HG03460 (cell line): ENCODE measurements at regions not wholly inside any gene's neighbourhood (a gene's known extent, or its start where the extent isn't known, plus 50 kb on each side); places are given as distances from the start of the nearest gene placed in this dataset.

Experiments
- ATAC-seq: cut with Tn5 transposase; IDR thresholded peaks from one replicate; pipeline ENCODE4 v1.9.1; 2021; ENCODE audit not compliant: unreplicated experiment

DNA sequence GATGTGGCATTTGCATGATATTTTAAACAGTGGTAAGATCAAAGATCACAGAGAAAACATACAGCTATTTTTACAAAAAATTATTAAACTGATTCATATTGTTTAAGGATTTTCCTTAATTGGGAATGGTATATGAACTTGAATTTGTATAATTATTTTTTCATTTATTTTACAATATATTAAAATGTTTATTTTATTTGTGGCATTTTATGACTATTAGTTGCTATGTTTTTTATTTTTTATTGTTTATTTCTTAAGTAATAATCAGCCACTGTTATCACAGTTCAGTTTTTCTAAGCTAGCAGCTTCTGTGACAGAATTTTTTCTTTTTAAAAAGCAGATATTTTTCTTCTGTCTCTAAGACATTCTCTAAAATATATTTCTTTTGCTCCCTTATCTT, 387.0 kb upstream of the KHDRBS2 start:
- ATAC-seq: no peak

- no peak for ATAC-seq
Observed at GRCh38 chr6:62670490-62671223, 384.6 kb upstream of the KHDRBS2 start.

GRCh38 chr6:62669831-62670230, 383.8 kb upstream of the KHDRBS2 start:
- ATAC-seq: no peak

- no peak for ATAC-seq
Observed at GRCh38 chr6:62652692-62653328, 366.8 kb upstream of the KHDRBS2 start.

DNA sequence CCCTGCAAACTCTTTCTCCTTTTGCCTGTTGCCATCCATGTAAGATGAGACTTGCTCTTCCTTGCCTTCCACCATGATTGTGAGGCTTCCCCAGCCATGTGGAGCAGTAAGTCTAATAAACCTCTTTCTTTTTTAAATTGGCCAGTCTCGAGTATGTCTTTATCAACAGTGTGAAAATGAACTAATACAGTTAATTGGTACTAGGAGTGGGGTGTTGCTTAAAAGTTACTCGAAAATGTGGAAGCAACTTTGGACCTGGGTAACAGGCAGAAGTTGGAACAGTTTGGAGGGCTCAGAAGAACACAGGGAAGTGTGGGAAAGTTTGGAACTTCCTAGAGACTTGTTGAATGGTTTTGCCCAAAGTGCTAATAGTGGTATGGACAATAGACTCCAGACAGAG, 359.2 kb upstream of the KHDRBS2 start:
- ATAC-seq: no peak

DNA sequence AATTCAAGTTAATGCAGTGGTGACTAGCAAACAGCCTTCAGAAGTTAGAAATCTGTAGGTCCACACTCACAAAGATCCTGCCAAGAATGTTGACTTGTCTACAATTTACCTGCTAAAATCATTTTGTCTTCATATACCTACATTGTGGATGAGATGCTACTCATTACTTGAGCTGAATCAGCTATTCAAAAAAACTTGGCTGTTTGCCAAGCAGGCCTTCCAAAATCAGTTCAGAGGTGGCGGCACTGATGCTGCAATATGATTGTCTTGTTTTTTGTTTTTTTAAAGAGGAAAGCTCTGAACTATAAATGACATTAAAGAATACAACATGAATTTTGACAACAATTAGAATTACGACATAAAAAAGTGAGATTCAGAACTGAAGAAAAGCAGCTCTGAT, 354.7 kb upstream of the KHDRBS2 start:
- ATAC-seq: no peak

DNA sequence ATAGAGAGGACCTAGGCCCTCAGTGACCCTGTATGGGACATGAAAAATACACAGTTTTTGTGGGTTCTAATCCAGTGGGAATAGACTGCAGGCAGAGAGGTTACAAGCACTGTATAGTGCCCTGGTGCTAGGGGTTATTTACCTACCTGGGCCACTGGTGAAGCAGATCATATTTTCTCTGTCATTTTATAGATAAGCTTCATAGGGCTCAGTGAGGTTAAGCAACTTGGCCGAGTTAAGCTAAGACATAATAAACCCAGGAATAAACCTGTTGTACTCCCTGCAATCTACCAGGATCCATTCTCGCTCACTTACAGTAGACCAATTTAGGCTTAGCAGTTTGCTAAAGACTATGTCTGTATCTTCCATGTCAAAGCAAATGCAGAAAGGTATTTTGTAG, 340.6 kb upstream of the KHDRBS2 start:
- ATAC-seq: no peak

- ATAC-seq: no peak
Observed at GRCh38 chr6:62623846-62624532, 338.0 kb upstream of the KHDRBS2 start.

GRCh38 chr6:62615366-62616015, 329.5 kb upstream of the KHDRBS2 start:
- no peak for ATAC-seq

- no peak for ATAC-seq
Observed at GRCh38 chr6:62614442-62614841, 328.4 kb upstream of the KHDRBS2 start.

GRCh38 chr6:62613928-62614327, 327.9 kb upstream of the KHDRBS2 start:
- no peak for ATAC-seq

GRCh38 chr6:62612471-62612870, 326.4 kb upstream of the KHDRBS2 start:
- no peak for ATAC-seq

- no peak for ATAC-seq
Observed at GRCh38 chr6:62570372-62570771, 284.3 kb upstream of the KHDRBS2 start.

GRCh38 chr6:62541502-62541901, 255.5 kb upstream of the KHDRBS2 start:
- ATAC-seq: no peak

DNA sequence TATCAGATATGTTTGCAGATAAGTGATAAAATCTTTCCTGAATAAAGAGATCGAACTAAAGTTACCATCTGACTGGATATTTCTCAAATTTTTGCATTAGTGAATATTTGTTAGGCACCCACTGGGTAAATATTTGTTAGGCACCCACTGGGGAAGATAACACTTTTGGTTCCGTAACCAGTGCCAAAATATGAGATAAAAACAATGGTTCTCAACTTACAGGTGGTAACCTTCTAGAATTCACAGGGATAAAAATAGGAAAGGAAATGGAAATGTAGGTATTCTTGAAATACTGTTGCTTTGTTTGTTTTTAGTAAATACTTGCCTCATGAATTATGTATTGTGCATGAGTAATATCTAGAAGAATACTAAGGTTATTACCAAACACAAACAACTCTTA, 245.0 kb upstream of the KHDRBS2 start:
- ATAC-seq: no peak

DNA sequence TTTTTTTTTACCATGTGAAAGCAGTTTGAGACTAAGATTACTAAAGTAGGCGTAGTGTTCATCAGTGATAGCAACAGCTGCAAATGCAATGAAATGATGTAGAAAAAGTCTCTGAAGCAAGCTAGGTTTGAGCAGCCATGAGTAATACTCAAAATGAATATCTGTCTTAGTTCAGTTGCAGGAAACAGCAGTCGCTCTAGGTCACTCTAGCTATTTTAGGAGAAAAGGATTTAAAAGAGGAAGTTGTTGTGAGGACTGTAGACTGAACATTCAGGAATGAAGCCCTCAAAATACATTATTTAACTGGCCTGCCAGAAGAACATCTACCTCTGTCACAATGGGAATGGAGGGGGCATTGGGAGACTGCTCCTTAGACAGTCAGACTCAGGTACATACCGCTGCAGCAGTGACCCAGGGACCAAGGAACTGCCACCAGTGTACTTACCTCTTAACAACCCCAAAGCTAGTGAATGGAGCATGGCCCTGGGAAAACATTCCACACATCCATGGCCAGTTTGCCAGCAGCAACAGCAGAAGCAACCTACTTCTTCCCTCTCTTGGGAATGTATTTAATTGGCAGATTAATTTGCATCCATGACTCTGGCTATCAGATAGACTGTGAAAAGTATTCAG, 243.0 kb upstream of the KHDRBS2 start:
- no peak for ATAC-seq

GRCh38 chr6:62523630-62524029, 237.6 kb upstream of the KHDRBS2 start:
- no peak for ATAC-seq

GRCh38 chr6:62519574-62519973, 233.5 kb upstream of the KHDRBS2 start:
- ATAC-seq: no peak

DNA sequence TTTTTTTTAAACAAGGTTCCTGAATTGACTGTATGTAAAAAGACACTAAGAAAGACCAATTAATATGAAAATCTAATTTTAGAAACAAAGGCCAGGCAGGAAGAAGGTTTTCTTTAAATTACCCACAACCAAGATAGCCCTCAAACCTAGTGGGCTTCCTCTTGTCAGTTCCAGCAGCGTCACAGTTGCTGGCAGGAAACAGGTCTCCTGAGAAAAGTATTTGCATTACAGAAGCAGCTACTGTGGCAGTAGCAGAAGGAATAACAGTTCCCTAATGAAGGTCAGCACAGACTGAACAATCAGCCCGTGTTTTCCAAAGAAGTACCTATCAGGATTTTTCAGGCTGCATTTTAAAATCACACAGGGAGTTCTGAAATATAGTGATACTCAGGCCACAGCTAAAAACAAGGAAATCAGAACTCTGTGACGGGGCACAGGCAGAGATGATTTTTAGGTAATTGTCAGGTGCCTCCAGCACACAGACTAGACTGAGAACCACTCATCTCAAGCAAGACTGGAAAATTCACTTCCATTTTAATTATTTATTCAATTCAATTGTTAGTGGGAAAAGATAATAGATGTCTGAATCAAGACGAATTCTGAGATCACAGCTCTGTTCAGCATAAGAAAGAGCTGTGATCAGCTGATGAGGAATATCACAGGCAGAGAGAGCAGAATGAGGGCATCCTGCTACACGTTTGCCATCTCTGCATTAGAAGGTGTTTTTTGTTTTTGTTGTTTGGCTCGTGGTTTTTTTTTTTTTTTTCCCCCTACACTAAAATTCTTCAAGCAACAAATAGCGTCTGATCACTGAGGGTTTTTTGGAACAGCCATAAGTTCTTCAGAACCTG, 230.5 kb upstream of the KHDRBS2 start:
- no peak for ATAC-seq

DNA sequence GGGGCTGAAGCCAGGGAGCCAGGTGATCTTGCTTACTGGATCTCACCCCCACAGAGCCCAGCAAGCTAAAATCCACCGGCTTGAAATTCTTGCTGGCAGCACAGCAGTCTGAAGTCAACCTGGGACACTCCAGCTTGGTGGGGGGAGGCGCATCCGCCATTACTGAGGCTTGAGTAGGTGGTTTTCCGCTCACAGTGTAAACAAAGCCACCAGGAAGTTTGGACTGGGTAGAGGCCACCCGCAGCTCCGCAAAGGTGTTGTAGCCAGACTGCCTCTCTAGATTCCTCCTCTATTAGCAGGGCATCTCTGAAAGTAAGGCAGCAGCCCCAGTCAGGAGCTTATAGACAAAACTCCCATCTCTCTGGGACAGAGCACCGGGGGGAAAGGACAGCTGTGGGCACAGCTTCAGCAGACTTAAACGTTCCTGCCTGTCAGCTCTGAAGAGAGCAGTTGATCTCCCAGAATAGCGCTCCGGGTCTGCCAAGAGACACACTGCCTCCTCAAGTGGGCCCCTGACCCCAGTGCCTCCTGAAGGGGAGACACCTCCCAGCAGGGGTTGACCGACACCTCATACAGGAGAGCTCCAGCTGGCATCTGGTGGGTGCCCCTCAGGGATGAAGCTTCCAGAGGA, 206.3 kb upstream of the KHDRBS2 start:
- no peak for ATAC-seq
